GM21528 (cell line): ENCODE measurements at regions not wholly inside any gene's neighbourhood (a gene's known extent, or its start where the extent isn't known, plus 50 kb on each side); places are given as distances from the start of the nearest gene placed in this dataset.
"Not testable (repeated sequence)": the region's sequence is repeated elsewhere in the genome, so short reads cannot be mapped to it uniquely, and the experiment has no call there.

Experiments
- ATAC-seq: cut with Tn5 transposase; IDR thresholded peaks from one replicate; pipeline ENCODE4 v1.9.1; 2021; ENCODE audit warnings: mild to moderate bottlenecking, moderate library complexity; ENCODE audit not compliant: unreplicated experiment, low FRiP score

GRCh38 chr15:35211240-35211902 lies 126.3 kb upstream of the NANOGP8 start:
- no peak for ATAC-seq

- no peak for ATAC-seq
These were observed 125.3 kb upstream of the NANOGP8 start for GRCh38 chr15:35210370-35210769.

GRCh38 chr15:35209838-35210237 lies 124.7 kb upstream of the NANOGP8 start:
- no peak for ATAC-seq

- no peak for ATAC-seq
These were observed 123.3 kb upstream of the NANOGP8 start for GRCh38 chr15:35208353-35208752.

GRCh38 chr15:35206060-35206675 lies 121.1 kb upstream of the NANOGP8 start:
- no peak for ATAC-seq

- no peak for ATAC-seq
These were observed 113.1 kb upstream of the NANOGP8 start for GRCh38 chr15:35198197-35198596.

GRCh38 chr15:35197754-35198153 lies 112.7 kb upstream of the NANOGP8 start:
- ATAC-seq = no peak

GRCh38 chr15:35197306-35197705 lies 112.2 kb upstream of the NANOGP8 start:
- no peak for ATAC-seq

- ATAC-seq = no peak
These were observed 111.2 kb upstream of the NANOGP8 start for GRCh38 chr15:35196273-35196672.

GRCh38 chr15:35195649-35196048 lies 110.6 kb upstream of the NANOGP8 start:
- ATAC-seq = no peak

- ATAC-seq = no peak
These were observed 109.9 kb upstream of the NANOGP8 start for GRCh38 chr15:35195031-35195430.

- ATAC-seq = no peak
These were observed 109.2 kb upstream of the NANOGP8 start for GRCh38 chr15:35194296-35194695.

GRCh38 chr15:35191783-35192182 lies 106.7 kb upstream of the NANOGP8 start:
- ATAC-seq = no peak

- ATAC-seq = no peak
These were observed 101.3 kb upstream of the NANOGP8 start for GRCh38 chr15:35186346-35186745.

GRCh38 chr15:35184646-35185045 lies 99.6 kb upstream of the NANOGP8 start:
- ATAC-seq = no peak

GRCh38 chr15:35182841-35183479 lies 97.9 kb upstream of the NANOGP8 start:
- peak; percentile 88 for ATAC-seq

GRCh38 chr15:35181538-35181937 lies 96.4 kb upstream of the NANOGP8 start:
- peak; percentile 59 for ATAC-seq

- ATAC-seq = no peak
These were observed 94.6 kb upstream of the NANOGP8 start for GRCh38 chr15:35179739-35180138.

- not testable (repeated sequence) for ATAC-seq
These were observed 93.1 kb upstream of the NANOGP8 start for GRCh38 chr15:35178186-35178585.

- no peak for ATAC-seq
These were observed 89.9 kb upstream of the NANOGP8 start for GRCh38 chr15:35174948-35175347.

- ATAC-seq = no peak
These were observed 88.5 kb upstream of the NANOGP8 start for GRCh38 chr15:35173444-35174118.
